ENCODE measurements at regions not wholly inside any gene's neighbourhood (a gene's known extent, or its start where the extent isn't known, plus 50 kb on each side); places are given as distances from the start of the nearest gene placed in this dataset.

DNA sequence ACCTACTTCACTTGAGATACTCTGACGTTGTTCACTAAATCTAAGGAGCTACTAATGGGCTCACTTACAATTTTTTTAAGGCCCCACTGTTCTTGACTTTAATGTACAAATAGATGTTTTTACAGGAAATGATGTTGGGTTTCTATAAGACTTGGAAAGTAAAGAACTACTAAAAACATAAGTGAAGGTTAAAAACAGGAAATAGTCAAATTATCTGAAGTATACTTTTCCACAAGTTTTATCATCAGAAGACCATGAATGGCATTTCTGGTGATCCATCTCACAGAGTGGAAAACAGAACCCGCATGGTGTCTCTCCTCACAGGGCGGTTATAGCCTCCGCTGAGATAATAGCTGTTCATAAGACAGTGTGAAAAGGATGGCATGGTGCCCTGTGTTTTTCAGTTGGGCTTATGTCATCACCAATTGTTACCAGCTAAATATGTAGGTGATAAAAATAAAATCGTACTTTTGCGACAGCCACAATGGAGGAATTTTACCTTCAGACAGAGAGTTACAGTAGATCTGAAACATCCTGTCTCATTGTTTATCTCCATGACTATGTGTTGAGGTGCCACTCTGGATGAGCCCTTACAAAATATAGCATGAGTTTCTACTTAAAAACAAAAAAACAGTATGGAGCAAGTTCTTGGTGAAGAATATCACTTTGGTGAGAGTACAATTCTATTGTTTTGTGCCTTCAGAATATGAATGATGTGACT is 462.4 kb downstream of the RAP2B start:
- TF ChIP-seq, protein P1, sequence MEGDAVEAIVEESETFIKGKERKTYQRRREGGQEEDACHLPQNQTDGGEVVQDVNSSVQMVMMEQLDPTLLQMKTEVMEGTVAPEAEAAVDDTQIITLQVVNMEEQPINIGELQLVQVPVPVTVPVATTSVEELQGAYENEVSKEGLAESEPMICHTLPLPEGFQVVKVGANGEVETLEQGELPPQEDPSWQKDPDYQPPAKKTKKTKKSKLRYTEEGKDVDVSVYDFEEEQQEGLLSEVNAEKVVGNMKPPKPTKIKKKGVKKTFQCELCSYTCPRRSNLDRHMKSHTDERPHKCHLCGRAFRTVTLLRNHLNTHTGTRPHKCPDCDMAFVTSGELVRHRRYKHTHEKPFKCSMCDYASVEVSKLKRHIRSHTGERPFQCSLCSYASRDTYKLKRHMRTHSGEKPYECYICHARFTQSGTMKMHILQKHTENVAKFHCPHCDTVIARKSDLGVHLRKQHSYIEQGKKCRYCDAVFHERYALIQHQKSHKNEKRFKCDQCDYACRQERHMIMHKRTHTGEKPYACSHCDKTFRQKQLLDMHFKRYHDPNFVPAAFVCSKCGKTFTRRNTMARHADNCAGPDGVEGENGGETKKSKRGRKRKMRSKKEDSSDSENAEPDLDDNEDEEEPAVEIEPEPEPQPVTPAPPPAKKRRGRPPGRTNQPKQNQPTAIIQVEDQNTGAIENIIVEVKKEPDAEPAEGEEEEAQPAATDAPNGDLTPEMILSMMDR (IDR thresholded peaks at IDR 0.05; ENCODE audit: low read depth, low read length, poor library complexity, severe bottlenecking), result no peak
- no peak for TF ChIP-seq EZH2phosphoT487 (IDR thresholded peaks at IDR 0.05; ENCODE audit: borderline replicate concordance, low read length)
